ENCODE measurements at regions not wholly inside any gene's neighbourhood (a gene's known extent, or its start where the extent isn't known, plus 50 kb on each side); places are given as distances from the start of the nearest gene placed in this dataset.

DNA sequence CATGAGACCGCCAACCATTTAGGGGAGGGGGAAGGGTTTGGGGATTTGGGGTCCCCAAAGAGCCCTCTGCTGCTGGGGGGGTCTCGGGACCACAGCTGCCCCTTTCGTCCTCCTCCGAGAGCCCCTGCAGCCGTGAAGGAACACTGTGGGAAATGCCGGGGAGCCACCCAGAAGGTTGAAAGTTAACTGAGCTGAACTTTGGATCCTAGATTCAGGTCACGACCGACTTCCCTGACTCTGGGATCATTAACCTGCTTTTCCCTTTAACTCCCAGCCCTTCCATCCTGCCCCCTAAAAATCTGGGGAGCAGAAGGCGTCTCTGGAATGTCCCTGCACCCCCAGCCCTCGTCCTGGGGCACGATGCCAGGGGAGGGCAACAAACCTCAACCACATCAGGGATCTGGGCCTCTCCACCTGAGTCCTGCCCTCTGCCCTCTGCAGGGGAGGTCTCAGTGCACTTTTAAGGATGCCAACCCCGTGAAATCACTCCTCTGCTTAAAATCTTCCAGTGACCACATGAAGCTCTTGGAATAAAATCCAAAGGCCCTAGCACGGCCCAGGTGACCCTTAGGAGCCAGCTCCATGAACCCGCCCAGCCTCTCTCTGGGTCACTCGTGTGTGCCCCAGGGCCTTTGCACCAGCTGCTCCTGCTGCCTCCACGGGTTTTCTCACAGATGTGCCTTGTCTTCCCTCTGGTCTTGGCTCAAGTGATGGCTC is 95.0 kb downstream of the RFLNA start:
- 75% methylated on average over 16 of the region's 16 CpGs for whole genome bisulfite sequencing (ENCODE audit: insufficient coverage)
- no peak for DNase-seq (ENCODE audit: low read depth in 4 of 6, low spot score in 6 of 6)
- no peaks in the 10 kb centered on the region for H3K27me3 ChIP-seq (ENCODE audit: control insufficient read depth, insufficient read depth, low read length)
- H3K36me3 ChIP-seq (ENCODE audit: control insufficient read depth, insufficient read depth, low read length) = peaks cover 79% of the 10 kb centered on the region
- H3K4me1 ChIP-seq (ENCODE audit: control insufficient read depth, insufficient read depth, low read length) = peaks cover 86% of the 10 kb centered on the region
- peak overlapping the region; percentile 89 for H3K27ac ChIP-seq (ENCODE audit: low read depth, low read length)
- H3K4me3 ChIP-seq (ENCODE audit: low read depth, low read length) = peak overlapping the region; percentile 39
- H3K9me3 ChIP-seq (ENCODE audit: control insufficient read depth, insufficient read depth, low read length) = no peaks in the 10 kb centered on the region

DNA sequence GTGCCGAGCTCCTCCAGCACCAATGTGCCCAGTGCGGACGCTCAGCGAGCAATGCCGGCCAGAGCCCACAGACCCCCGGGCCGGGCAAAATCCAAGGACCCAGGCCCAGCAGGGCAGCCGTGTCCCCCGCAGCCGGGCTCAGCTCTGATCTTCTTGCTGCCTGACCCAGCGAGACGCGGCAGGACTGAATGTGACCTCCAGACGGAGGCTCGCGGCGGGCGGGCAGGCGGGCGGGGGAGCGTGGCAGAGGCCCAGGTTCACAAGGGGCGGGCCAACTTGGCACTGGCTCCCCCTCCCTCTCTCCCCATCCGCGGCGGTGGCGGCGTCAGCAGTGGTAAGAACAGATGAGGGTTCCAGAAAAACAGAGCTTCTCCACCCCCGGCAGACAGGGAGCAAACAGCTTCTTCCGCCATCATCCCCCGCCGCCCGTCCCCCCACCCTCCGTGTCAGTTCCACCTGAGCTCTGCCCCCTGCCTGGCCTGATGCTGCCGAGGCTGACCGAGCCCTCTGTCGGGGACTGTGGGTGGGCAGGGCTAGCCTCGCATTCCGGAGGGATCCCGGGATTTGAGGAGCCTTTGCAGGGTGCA is 94.3 kb downstream of the RFLNA start:
- Histone ChIP-seq H3K9me3 (ENCODE audit: control insufficient read depth, insufficient read depth, low read length) (no peaks in the 10 kb centered on the region), H3K4me1 (ENCODE audit: control insufficient read depth, insufficient read depth, low read length) (peaks cover 79% of the 10 kb centered on the region), H3K27me3 (ENCODE audit: control insufficient read depth, insufficient read depth, low read length) (no peaks in the 10 kb centered on the region), H3K36me3 (ENCODE audit: control insufficient read depth, insufficient read depth, low read length) (peaks cover 79% of the 10 kb centered on the region), H3K4me3 (ENCODE audit: low read depth, low read length) (peak overlapping the region; percentile 39), H3K27ac (ENCODE audit: low read depth, low read length) (peak overlapping the region; percentile 89)
- DNase-seq (ENCODE audit: low read depth in 4 of 6, low spot score in 6 of 6) = peak in 2 of 6 donors; percentile 88 to 90
- 3% methylated on average over 33 of the region's 39 CpGs for WGBS (ENCODE audit: insufficient coverage)

DNA sequence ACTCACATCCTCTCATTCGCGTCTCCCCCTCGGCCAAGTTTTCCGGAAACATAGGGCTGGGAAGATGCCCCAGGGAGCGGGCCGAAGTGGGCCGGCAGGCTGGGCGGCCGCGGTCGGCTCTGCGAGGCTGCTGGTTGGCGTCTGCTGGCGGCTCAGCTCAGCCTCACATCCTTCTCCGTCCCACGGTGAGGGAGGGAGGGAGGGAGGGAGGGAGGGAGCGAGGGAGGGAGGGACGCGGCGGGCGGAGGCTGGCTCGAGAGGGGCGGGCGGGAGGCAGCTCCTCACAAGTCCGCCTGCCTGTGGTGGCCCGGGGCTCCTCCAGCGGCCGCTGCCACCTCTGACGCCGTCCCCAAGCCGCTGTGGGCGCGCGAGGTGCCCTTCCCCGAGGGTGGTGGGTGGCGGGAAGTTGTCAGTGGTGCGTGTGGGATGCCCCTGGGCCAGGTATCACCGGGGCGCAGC is 93.8 kb downstream of the RFLNA start:
- Histone ChIP-seq H3K27me3 (ENCODE audit: control insufficient read depth, insufficient read depth, low read length) (no peaks in the 10 kb centered on the region), H3K9me3 (ENCODE audit: control insufficient read depth, insufficient read depth, low read length) (no peaks in the 10 kb centered on the region), H3K4me1 (ENCODE audit: control insufficient read depth, insufficient read depth, low read length) (peaks cover 74% of the 10 kb centered on the region), H3K36me3 (ENCODE audit: control insufficient read depth, insufficient read depth, low read length) (peaks cover 79% of the 10 kb centered on the region), H3K4me3 (ENCODE audit: low read depth, low read length) (peak overlapping the region; percentile 46), H3K27ac (ENCODE audit: low read depth, low read length) (peak overlapping the region; percentile 89)
- DNase-seq (ENCODE audit: low read depth in 4 of 6, low spot score in 6 of 6) = peak in 5 of 6 donors; percentile 63 to 93 (median 69)
- 2% methylated on average over 38 of the region's 39 CpGs for WGBS (ENCODE audit: insufficient coverage)

DNA sequence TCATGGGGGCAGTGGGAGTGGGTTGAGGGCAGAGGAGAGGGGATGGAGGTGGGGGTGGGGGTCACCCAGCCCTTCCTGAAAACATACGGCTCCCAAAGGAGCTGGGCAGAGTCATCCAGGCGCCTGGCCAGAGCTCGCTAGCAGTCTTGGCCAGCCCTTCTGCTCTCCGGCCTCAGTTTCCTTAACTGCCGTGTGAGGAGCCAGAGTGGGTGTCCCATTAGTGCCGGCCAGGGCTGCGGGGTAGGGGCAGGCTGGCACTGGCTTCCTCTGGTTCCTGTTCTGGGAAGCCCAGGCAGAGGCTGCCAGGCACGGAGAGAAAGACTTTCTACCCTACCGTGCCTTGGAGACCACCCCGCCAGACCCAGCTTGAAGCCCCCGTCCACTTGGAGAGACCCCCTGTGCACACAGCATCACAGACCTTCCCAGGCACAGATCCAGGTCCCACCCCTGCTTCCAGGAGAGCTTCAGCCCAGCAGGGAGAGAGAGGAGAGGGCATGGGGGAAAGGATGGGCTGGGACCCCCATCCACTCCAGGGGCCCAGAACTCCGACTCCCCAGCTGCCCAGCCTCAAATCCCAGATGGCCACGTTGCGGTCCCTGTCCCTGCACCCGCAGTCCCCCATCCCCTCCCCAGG is 93.3 kb downstream of the RFLNA start:
- DNase-seq (ENCODE audit: low read depth in 4 of 6, low spot score in 6 of 6) = no peak
- H3K9me3 ChIP-seq (ENCODE audit: control insufficient read depth, insufficient read depth, low read length) = no peaks in the 10 kb centered on the region
- peak overlapping the region; percentile 78 for H3K27ac ChIP-seq (ENCODE audit: low read depth, low read length)
- H3K27me3 ChIP-seq (ENCODE audit: control insufficient read depth, insufficient read depth, low read length) = no peaks in the 10 kb centered on the region
- peak overlapping the region; percentile 46 for H3K4me3 ChIP-seq (ENCODE audit: low read depth, low read length)
- WGBS (ENCODE audit: insufficient coverage) = 43% methylated on average over 14 of the region's 15 CpGs
- H3K4me1 ChIP-seq (ENCODE audit: control insufficient read depth, insufficient read depth, low read length) = peaks cover 69% of the 10 kb centered on the region
- peaks cover 79% of the 10 kb centered on the region for H3K36me3 ChIP-seq (ENCODE audit: control insufficient read depth, insufficient read depth, low read length)

DNA sequence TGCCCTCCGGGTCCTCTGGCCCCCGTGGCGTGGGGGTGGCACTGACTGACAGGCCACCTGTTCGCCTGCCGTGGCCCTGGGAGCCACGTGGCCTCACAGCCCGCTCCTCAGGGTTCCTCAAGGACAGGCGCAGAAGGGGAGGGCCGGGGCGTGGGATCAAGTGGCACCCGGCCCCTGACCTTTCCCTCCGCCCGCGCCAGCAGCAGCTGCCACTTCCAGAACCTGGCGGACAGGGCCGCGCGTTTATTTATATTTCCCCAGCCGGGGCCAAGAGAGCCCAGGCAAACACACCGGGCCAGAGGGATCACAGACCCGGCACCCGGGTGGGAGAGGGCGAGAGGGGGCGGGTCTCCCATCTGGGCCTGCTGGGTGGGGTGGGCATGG is 92.6 kb downstream of the RFLNA start:
- no peak for DNase-seq (ENCODE audit: low read depth in 4 of 6, low spot score in 6 of 6)
- WGBS (ENCODE audit: insufficient coverage) = 65% methylated on average over 20 of the region's 24 CpGs
- peaks cover 64% of the 10 kb centered on the region for H3K4me1 ChIP-seq (ENCODE audit: control insufficient read depth, insufficient read depth, low read length)
- H3K9me3 ChIP-seq (ENCODE audit: control insufficient read depth, insufficient read depth, low read length) = no peaks in the 10 kb centered on the region
- H3K27me3 ChIP-seq (ENCODE audit: control insufficient read depth, insufficient read depth, low read length) = no peaks in the 10 kb centered on the region
- peaks cover 79% of the 10 kb centered on the region for H3K36me3 ChIP-seq (ENCODE audit: control insufficient read depth, insufficient read depth, low read length)
- no peak overlapping the region for H3K4me3 ChIP-seq (ENCODE audit: low read depth, low read length)
- H3K27ac ChIP-seq (ENCODE audit: low read depth, low read length) = peak overlapping the region; percentile 35

DNA sequence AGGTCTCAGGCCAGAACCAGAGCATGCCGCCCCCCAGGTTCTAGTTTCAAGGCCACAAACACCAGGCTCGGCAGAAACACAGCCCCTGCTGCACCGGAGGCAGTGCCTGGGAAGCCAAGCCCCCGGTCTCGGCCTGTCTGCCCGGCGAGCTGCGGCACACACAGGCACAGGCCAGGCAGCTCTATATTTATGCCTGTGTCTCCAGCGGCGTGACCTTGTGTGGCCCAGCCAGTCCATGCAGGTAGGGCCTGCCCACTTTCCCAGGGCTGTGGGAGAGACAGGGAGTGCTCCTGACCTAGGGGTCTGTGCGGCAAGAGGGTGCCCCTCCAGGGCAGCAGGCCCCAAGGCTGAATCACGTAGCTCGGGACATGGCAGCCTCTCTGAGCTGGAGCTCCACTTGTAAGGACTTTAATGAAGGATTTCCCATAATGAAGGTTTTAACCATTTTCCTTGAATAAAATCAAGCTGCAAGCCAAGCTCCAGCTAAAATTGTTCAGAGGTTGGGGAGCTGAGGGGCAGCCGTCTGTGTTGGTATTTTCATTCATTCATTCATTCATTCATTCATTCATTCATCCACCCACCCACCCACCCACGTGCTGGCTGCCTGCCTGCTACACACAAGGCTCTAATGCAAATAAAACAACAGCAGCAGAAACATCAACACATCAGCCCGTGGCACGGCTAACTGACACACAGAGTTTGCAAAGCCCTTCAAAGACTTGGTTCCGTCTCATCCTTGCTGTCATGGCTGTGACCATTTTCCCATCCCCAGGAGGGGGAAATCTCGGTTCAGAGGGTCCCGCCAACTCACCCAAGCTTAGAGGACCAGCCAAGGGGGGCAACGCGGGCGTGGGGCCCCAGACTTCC is 92.0 kb downstream of the RFLNA start:
- H3K27ac ChIP-seq (ENCODE audit: low read depth, low read length) = peak overlapping the region; percentile 35
- peaks cover 79% of the 10 kb centered on the region for H3K36me3 ChIP-seq (ENCODE audit: control insufficient read depth, insufficient read depth, low read length)
- DNase-seq (ENCODE audit: low read depth in 4 of 6, low spot score in 6 of 6) = no peak
- H3K4me3 ChIP-seq (ENCODE audit: low read depth, low read length) = no peak overlapping the region
- whole genome bisulfite sequencing (ENCODE audit: insufficient coverage) = 74% methylated on average over 21 of the region's 23 CpGs
- no peaks in the 10 kb centered on the region for H3K27me3 ChIP-seq (ENCODE audit: control insufficient read depth, insufficient read depth, low read length)
- H3K9me3 ChIP-seq (ENCODE audit: control insufficient read depth, insufficient read depth, low read length) = no peaks in the 10 kb centered on the region
- peaks cover 64% of the 10 kb centered on the region for H3K4me1 ChIP-seq (ENCODE audit: control insufficient read depth, insufficient read depth, low read length)

DNA sequence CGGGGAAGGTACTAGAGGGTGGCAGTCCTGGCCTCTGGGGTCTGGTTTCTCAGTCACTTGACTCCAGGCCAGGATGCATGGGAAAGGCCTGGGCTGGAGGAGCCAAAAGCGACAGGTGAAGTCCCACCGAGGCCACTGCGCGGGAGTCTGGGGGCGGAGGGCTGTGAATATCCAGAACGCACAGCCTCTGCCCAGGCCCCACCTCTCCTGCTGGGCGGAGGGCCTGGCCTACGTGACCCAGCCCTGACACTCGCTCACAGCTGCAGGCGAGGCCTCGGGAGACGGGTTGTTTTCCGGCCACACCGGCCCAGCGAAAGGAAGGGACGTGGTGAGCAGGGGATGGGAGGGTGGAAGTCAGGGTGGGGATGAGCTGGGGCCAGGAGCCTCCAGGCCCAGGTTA is 91.2 kb downstream of the RFLNA start:
- 81% methylated on average over 17 of the region's 17 CpGs for WGBS (ENCODE audit: insufficient coverage)
- no peaks in the 10 kb centered on the region for H3K27me3 ChIP-seq (ENCODE audit: control insufficient read depth, insufficient read depth, low read length)
- no peak overlapping the region for H3K4me3 ChIP-seq (ENCODE audit: low read depth, low read length)
- H3K4me1 ChIP-seq (ENCODE audit: control insufficient read depth, insufficient read depth, low read length) = peaks cover 66% of the 10 kb centered on the region
- H3K9me3 ChIP-seq (ENCODE audit: control insufficient read depth, insufficient read depth, low read length) = no peaks in the 10 kb centered on the region
- no peak overlapping the region for H3K27ac ChIP-seq (ENCODE audit: low read depth, low read length)
- DNase-seq (ENCODE audit: low read depth in 4 of 6, low spot score in 6 of 6) = no peak
- H3K36me3 ChIP-seq (ENCODE audit: control insufficient read depth, insufficient read depth, low read length) = peaks cover 80% of the 10 kb centered on the region

DNA sequence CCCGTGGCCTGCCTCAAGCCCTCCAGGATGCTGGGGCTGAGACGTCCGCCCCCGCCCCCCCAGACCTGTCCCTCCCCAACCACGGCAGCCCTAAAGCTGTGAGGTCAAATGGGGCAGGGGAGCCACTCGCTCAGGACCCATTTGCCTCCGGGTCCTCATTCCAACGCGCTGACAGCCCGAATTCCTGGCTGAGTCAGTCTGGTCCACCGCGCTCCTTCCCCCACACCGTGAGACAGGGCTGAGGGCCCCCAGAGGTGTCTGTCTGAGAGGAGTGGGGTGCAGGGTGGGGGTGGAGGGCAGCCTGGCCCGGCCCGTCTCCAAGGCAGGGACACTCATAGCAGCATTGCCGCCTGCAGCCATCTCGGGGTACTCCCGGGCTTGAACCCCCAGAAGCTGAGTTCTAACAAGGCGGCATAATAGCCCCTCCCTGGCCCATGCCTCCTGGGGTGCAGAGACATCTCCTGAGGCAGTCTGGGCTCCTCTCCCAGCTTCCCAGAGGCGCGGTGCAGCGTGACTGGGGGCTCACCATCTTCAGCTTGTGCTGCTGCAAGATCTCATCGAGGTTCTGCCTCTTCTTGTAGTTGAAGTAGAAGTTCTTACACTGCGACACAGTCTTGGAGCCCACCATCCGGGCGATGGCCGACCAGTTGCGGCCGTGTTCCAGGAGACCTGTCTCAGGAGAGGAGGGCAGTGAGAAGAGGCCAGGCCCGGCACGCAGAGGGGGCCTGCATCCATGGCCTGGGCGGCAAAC is 90.5 kb downstream of the RFLNA start:
- no peak for DNase-seq (ENCODE audit: low read depth in 4 of 6, low spot score in 6 of 6)
- peaks cover 66% of the 10 kb centered on the region for H3K4me1 ChIP-seq (ENCODE audit: control insufficient read depth, insufficient read depth, low read length)
- 92% methylated on average over 27 of the region's 32 CpGs for WGBS (ENCODE audit: insufficient coverage)
- no peak overlapping the region for H3K4me3 ChIP-seq (ENCODE audit: low read depth, low read length)
- H3K36me3 ChIP-seq (ENCODE audit: control insufficient read depth, insufficient read depth, low read length) = peaks cover 80% of the 10 kb centered on the region
- no peaks in the 10 kb centered on the region for H3K27me3 ChIP-seq (ENCODE audit: control insufficient read depth, insufficient read depth, low read length)
- H3K27ac ChIP-seq (ENCODE audit: low read depth, low read length) = no peak overlapping the region
- H3K9me3 ChIP-seq (ENCODE audit: control insufficient read depth, insufficient read depth, low read length) = no peaks in the 10 kb centered on the region

All from spinal cord (tissue), 9 donors.